ENCODE measurements at regions not wholly inside any gene's neighbourhood (a gene's known extent, or its start where the extent isn't known, plus 50 kb on each side); places are given as distances from the start of the nearest gene placed in this dataset.

DNA sequence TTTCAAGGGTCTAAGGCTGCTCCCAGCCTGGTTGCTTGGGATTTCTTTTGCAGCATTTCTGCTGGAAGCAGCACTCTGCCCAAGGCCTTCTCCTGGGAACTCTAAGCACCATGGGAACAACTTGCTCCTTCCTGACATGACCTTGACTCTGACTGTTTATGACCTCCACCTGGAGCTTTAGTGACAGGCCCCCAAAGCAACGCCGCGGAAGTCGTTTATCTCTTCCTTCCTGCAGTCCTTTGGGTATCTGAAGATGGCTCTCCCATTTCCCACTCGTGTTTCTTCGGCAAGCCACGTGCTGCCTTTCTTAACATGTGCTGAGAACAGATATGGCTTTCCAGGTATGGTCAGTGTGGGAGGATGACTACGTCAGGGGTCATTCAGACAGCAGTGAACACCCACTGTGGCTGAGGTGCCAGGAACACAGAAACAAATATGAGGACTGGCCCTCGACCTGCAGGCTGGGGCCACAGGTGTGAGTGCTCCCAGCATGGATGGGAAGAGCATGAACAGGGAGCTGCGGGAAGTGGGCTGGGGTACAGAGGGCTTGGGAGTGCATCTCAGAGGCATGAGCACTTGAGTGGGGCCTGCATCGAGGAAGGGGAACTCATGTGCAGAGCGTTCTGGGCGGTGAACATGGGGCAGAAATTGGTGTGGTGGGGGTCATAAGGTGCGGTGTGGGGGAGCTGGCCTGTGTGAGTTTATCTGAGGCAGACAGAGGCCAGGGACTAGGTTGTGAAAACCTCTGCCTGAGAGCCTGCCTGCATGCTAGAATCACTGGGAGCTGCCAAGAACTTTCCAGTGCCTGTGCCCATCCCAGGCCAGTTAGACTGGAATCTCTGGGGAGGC lies 140.5 kb downstream of the TSN start:
- no peak for DNase-seq (ENCODE audit: extremely low spot score)
- H3K36me3 ChIP-seq (ENCODE audit: insufficient read depth) = no peaks in the 10 kb centered on the region

DNA sequence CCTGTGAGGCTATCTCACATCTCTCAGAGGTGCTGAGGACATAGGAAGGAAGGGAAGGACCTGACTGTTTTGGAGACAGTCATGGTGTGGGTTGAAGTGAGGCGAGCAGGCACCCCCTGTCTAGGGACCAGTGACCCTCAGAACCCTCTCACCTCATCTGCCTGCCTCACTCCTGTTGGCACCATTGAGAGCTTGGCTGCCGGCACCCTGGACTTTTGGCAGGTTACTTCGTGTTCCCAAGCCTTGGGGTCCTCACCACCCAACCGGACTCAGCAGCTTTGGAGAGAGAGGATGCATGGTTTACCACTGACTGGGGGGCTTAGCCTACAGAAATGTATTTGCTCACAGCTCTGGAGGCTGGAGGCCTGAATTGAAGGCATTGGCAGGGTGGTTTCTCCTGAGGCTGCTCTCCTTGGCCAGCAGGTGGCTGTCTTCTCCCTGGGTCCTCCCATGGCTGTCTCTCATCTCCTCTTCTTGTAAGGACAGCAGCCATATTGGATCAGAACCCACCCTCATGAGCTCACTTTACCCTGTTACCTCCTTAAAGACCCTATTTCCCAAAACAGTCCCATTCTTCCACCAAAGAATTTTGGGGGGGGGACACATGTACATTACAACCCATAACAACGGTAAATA lies 142.0 kb downstream of the TSN start:
- Histone ChIP-seq H3K36me3 (ENCODE audit: insufficient read depth) (no peaks in the 10 kb centered on the region), H3K27ac (ENCODE audit: low read depth) (no peak overlapping the region), H3K4me3 (ENCODE audit: low read depth, low read length) (no peak overlapping the region), H3K4me1 (ENCODE audit: insufficient read depth) (no peaks in the 10 kb centered on the region)
- 92% methylated on average over 5 of the region's 5 CpGs for WGBS
- DNase-seq (ENCODE audit: extremely low spot score) = no peak

More for the DNA sequence above, 140.5 kb downstream of the TSN start:
- H3K4me1 ChIP-seq (ENCODE audit: insufficient read depth) = no peaks in the 10 kb centered on the region
- H3K27ac ChIP-seq (ENCODE audit: low read depth) = no peak overlapping the region
- 79% methylated on average over 14 of the region's 14 CpGs for WGBS
- no peak overlapping the region for H3K4me3 ChIP-seq (ENCODE audit: low read depth, low read length)

DNA sequence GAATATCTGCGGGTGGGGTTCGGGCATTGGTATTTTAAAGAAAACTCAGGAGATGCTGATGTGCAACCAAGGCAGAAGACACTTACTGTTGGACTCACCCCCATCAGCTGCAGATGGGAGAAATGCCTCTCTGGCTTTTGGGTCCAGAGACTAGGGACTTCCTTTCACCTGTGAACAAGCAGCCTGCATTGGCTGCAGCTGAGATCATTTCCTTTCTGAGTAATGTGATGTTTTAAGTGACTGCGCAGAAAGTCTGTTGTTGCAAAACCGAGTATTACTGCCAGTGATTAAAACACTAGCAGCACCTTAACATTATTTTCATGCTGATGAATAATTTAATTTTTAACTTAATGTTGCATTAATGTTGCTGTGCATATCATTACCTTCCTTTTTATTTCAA lies 143.0 kb downstream of the TSN start:
- no peak overlapping the region for H3K4me3 ChIP-seq (ENCODE audit: low read depth, low read length)
- no peaks in the 10 kb centered on the region for H3K4me1 ChIP-seq (ENCODE audit: insufficient read depth)
- no peak overlapping the region for H3K27ac ChIP-seq (ENCODE audit: low read depth)
- no peak for DNase-seq (ENCODE audit: extremely low spot score)
- WGBS = 84% methylated on average over 4 of the region's 4 CpGs
- H3K36me3 ChIP-seq (ENCODE audit: insufficient read depth) = no peaks in the 10 kb centered on the region

DNA sequence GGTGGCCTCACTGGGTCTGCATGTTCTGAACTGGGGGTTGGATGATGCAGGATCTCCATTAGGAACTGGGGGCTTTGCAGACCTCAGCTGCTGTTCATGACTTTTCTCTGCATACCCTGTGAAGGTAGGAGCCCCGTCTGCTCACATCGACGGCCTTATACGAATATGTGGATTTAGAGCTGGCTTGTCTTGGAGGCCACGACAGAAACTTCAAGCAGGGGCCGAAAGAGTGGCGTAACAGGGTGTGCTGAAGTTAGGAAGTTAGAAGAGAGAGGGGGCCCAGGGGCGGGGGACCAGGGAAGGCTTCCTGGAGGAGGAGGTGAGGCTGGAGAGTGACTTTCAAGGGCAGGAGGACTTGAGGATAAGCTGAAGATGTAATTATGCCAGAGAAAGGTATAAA lies 144.9 kb downstream of the TSN start:
- H3K4me1 ChIP-seq (ENCODE audit: insufficient read depth) = no peaks in the 10 kb centered on the region
- H3K27ac ChIP-seq (ENCODE audit: low read depth) = no peak overlapping the region
- H3K36me3 ChIP-seq (ENCODE audit: insufficient read depth) = no peaks in the 10 kb centered on the region
- 88% methylated on average over 8 of the region's 8 CpGs for WGBS
- no peak overlapping the region for H3K4me3 ChIP-seq (ENCODE audit: low read depth, low read length)
- DNase-seq (ENCODE audit: extremely low spot score) = no peak

DNA sequence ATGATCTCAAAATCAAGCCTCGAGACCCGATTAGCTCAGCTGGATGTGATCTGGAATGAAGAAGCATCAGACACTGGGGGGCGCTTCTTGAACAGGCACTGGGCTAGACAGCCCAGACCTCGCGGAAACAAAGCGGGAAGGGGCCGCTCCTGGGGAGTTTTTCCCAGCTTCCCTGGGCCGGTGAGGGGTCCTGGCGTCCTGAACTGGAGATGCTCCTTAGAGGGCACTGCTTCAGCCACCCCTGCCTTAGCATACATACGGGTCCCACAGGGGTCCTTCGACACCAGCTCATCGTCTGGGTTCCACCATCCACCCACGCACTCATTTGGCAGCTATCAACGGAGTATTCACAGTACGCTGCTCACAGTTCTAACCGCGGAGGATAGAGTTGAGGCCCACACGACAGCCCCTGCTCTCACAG lies 146.7 kb downstream of the TSN start:
- Histone ChIP-seq H3K27ac (ENCODE audit: low read depth) (no peak overlapping the region), H3K4me1 (ENCODE audit: insufficient read depth) (no peaks in the 10 kb centered on the region), H3K36me3 (ENCODE audit: insufficient read depth) (no peaks in the 10 kb centered on the region), H3K4me3 (ENCODE audit: low read depth, low read length) (no peak overlapping the region)
- WGBS = 79% methylated on average over 18 of the region's 18 CpGs
- DNase-seq (ENCODE audit: extremely low spot score) = no peak

DNA sequence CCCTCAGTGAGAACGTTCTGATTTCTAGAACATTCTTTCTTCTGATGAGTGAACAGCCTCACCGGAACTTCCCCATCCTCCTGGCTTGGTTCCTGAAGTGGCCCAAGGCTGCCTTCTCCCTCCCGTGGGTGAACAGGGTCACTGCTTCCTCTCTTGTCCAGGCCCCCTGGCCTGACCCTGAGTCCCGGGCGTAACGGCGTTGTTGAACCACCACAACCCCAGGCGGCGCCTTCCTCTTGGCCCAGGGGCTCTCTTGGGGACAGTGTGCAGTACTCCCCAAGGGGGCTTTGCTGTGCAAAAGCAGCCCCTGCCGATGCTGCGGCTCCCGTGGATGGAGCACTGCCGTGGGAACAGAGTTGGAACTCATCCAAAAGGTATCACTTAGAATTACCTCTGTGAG lies 147.2 kb downstream of the TSN start:
- no peak for DNase-seq (ENCODE audit: extremely low spot score)
- H3K4me3 ChIP-seq (ENCODE audit: low read depth, low read length) = no peak overlapping the region
- H3K27ac ChIP-seq (ENCODE audit: low read depth) = no peak overlapping the region
- WGBS = 77% methylated on average over 13 of the region's 13 CpGs
- no peaks in the 10 kb centered on the region for H3K4me1 ChIP-seq (ENCODE audit: insufficient read depth)
- H3K36me3 ChIP-seq (ENCODE audit: insufficient read depth) = no peaks in the 10 kb centered on the region

DNA sequence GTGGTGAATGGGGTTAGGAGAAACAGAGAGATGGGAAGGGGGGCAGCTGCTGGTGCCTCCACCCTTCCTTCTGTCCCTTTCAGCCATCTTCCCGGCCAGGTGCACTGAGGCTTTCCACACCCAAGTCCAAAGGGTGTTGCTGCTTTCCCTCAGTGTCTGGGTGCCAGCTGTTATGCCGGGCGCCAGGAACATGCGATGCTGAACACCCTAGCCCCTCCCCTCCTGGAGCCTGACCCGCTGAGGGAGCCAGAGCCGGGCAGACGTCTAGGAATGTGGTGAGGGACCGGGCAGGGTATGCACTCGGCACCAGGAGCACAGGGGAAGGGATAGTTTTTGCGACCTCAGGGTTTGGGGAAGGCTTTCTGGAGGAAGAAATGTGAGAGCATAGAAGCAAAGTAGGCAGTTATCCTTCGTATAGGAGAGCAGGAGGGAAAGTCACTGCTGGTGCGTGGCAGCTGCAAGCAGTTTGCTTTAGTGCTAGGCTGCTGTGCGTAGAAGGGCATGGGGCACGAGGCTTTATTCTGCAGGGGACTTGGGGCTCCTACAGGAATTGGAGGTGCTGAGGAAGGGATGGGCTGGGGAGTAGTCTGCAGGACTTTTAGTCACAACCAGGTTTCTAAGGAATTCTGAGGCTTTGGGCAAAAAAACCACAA lies 147.7 kb downstream of the TSN start:
- no peaks in the 10 kb centered on the region for H3K4me1 ChIP-seq (ENCODE audit: insufficient read depth)
- no peak overlapping the region for H3K4me3 ChIP-seq (ENCODE audit: low read depth, low read length)
- H3K36me3 ChIP-seq (ENCODE audit: insufficient read depth) = no peaks in the 10 kb centered on the region
- DNase-seq (ENCODE audit: extremely low spot score) = no peak
- 36% methylated on average over 14 of the region's 14 CpGs for WGBS
- no peak overlapping the region for H3K27ac ChIP-seq (ENCODE audit: low read depth)

DNA sequence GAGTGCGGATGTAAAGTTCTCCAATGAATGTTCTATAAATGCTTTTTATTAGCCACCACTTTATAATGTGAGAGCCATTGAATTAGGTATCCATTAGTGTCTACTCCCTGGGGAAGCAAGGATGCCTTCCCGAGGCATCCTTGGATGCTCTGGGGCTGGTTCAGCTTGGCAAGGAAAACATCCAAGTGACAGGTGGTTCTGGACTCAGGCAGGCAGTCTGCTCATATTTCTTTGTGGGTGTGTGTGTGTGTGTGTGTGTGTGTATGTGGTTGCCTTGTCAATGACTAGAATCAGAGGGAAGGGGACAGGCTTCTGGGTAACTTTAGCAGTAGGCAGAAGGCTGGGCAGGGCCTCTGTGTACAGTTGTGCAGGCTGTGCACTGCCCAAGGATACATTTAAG lies 149.2 kb downstream of the TSN start:
- Histone ChIP-seq H3K4me1 (ENCODE audit: insufficient read depth) (no peaks in the 10 kb centered on the region), H3K27ac (ENCODE audit: low read depth) (no peak overlapping the region), H3K36me3 (ENCODE audit: insufficient read depth) (no peaks in the 10 kb centered on the region), H3K4me3 (ENCODE audit: low read depth, low read length) (no peak overlapping the region)
- no peak for DNase-seq (ENCODE audit: extremely low spot score)
- 78% methylated on average over 2 of the region's 2 CpGs for WGBS

DNA sequence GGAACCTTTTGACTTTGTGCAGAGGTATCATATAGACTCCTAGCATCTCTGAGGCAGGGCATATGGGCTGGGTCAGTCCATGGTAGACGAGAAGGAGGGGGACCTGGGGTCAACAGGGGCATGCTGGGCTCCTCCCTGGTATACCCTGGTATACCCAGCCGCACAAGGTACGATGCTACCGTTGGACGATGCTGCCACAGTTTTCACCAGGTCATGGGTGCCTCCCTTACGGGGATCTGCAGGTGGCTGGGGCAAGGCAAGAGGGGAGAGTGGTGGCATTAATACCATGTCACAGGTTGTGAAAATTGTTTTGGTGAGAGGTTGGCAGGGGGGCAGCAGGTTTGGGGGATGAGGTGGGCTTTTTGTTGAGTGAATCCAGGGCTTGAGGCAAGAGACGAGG lies 149.8 kb downstream of the TSN start:
- no peak overlapping the region for H3K27ac ChIP-seq (ENCODE audit: low read depth)
- H3K4me1 ChIP-seq (ENCODE audit: insufficient read depth) = no peaks in the 10 kb centered on the region
- H3K4me3 ChIP-seq (ENCODE audit: low read depth, low read length) = no peak overlapping the region
- 90% methylated on average over 7 of the region's 7 CpGs for WGBS
- H3K36me3 ChIP-seq (ENCODE audit: insufficient read depth) = no peaks in the 10 kb centered on the region
- no peak for DNase-seq (ENCODE audit: extremely low spot score)

DNA sequence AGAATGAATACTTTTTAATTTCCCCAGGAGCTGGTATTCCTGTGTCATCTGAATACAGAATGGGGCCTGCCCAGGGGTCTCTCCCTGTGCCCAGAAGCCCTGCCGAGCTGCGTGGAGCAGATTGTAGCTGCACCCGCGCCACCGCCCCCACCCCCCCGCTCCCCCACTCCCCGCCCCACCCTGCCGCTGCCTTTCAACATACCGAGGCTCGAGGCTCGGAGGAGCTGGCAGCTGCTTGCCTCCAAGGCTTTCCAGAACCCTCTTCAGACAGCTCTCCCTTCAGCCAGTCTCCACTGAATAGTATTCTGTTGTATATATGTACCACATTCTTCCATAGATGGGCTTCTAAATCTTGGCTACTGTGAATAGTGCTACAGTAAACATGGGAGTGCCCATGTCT lies 150.7 kb downstream of the TSN start:
- no peak for DNase-seq (ENCODE audit: extremely low spot score)
- Histone ChIP-seq H3K36me3 (ENCODE audit: insufficient read depth) (no peaks in the 10 kb centered on the region), H3K4me3 (ENCODE audit: low read depth, low read length) (no peak overlapping the region), H3K4me1 (ENCODE audit: insufficient read depth) (no peaks in the 10 kb centered on the region), H3K27ac (ENCODE audit: low read depth) (no peak overlapping the region)
- 63% methylated on average over 11 of the region's 11 CpGs for WGBS

DNA sequence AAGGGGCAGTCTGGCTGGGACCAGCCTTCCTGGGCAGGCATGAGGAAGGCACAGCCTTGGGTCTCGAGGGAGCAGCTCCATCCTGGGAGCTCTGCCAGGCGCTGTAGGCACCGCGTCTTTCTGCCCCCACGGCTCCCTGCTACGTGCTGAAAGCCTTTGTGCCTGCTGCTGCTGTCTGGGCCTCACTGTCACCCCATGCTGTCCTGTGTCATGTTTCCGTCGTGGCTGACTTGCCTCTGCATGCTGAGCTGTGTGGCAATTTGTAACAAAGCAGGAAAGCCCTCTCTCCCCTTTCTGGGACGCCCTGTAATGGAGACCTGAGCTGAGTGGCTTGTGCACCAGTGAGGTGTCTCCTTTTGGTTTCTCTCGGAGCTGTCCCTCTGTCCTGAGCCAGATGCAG lies 152.5 kb downstream of the TSN start:
- Histone ChIP-seq H3K4me3 (ENCODE audit: low read depth, low read length) (no peak overlapping the region), H3K27ac (ENCODE audit: low read depth) (no peak overlapping the region), H3K36me3 (ENCODE audit: insufficient read depth) (no peaks in the 10 kb centered on the region), H3K4me1 (ENCODE audit: insufficient read depth) (no peaks in the 10 kb centered on the region)
- DNase-seq (ENCODE audit: extremely low spot score) = no peak
- 62% methylated on average over 10 of the region's 10 CpGs for WGBS

DNA sequence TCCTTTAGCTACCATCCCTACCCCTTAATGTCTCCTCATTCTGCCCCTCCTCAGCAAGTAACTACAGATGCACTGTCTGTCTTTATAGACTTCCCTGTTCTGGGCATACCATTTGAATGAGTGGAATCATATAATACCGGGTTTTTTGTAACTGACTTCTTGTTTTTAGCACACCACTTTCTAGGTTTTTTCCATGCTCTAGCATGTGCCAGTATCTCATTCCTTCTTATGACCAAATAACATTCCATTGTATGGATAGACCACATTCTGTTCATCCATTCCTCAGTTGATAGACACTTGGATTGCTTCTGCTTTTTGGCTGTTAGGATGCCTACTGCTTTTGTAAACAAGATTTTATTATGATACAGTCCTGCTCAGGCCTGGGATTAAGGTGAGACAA lies 154.7 kb downstream of the TSN start:
- Histone ChIP-seq H3K27ac (ENCODE audit: low read depth) (no peak overlapping the region), H3K4me3 (ENCODE audit: low read depth, low read length) (no peak overlapping the region), H3K36me3 (ENCODE audit: insufficient read depth) (no peaks in the 10 kb centered on the region), H3K4me1 (ENCODE audit: insufficient read depth) (no peaks in the 10 kb centered on the region)
- 78% methylated on average over 1 of the region's 1 CpG for WGBS
- no peak for DNase-seq (ENCODE audit: extremely low spot score)

DNA sequence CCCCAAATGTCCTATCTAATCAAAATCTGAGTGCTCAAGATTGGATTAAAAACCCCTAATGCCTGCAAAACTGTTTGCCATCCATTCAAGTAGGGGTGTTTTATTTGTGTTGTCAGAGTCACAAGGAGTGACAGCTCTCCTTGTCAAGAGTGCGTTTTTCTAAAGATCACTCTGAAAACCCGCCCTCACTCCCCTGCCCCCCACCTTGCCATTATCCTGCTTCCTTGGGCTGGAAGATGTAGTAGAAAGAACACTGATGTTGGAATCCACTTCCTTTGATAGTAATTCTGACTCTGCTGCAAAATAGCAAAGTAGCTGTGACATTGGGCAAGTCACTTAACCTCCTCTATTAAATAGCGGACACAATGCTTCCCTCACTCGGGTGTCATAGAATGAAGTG lies 155.6 kb downstream of the TSN start:
- 77% methylated on average over 4 of the region's 4 CpGs for WGBS
- H3K4me3 ChIP-seq (ENCODE audit: low read depth, low read length) = no peak overlapping the region
- H3K4me1 ChIP-seq (ENCODE audit: insufficient read depth) = no peaks in the 10 kb centered on the region
- no peaks in the 10 kb centered on the region for H3K36me3 ChIP-seq (ENCODE audit: insufficient read depth)
- H3K27ac ChIP-seq (ENCODE audit: low read depth) = no peak overlapping the region
- no peak for DNase-seq (ENCODE audit: extremely low spot score)

DNA sequence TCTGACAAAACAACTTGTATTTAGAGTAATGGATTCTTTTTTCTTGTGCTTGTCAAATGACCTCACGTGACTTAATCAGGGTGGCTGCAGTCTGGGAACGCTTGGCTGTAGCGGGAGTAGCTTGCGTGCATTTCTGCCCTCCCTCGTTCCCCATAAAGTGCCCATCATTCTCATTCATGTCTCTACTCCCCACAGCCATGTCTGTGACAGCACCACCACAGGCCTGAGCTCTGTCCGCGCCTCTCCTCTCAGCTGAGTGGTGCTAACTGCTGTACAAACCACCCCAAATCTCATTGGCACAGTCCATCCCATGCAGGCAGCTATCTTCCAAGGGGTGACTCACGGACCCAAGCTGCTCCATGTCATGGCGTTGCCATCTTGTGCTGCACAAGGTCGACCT lies 161.7 kb downstream of the TSN start:
- H3K4me3 ChIP-seq (ENCODE audit: low read depth, low read length) = no peak overlapping the region

More for the DNA sequence above, 161.7 kb downstream of the TSN start:
- no peak overlapping the region for H3K27ac ChIP-seq (ENCODE audit: low read depth)
- no peaks in the 10 kb centered on the region for H3K4me1 ChIP-seq (ENCODE audit: insufficient read depth)
- H3K36me3 ChIP-seq (ENCODE audit: insufficient read depth) = no peaks in the 10 kb centered on the region
- no peak for DNase-seq (ENCODE audit: extremely low spot score)
- 80% methylated on average over 10 of the region's 10 CpGs for WGBS

All from urinary bladder (tissue), 3 donors.